HEK293 (cell line): ENCODE measurements at regions not wholly inside any gene's neighbourhood (a gene's known extent, or its start where the extent isn't known, plus 50 kb on each side); places are given as distances from the start of the nearest gene placed in this dataset.

ENCODE experiments used
- CTCF ChIA-PET: fragments of 350-600 bp; formaldehyde crosslinking; extraction: SDS; loops from one replicate; lab custom pipeline; 2021; ENCODE audit warnings: antibody characterized with exemption; lab: Yijun Ruan, JAX
- POLR2A ChIA-PET: fragments of 300-600 bp; formaldehyde crosslinking; extraction: SDS; loops from one replicate; lab custom pipeline; 2020; ENCODE audit warnings: antibody characterized with exemption, inconsistent platforms; lab: Yijun Ruan, JAX
- H3K27ac ChIP-seq: fragments of 200-500 bp; sonication (Bioruptor generic); 2 replicates; pipeline ENCODE4 v1.5.1; 2014; ENCODE audit warnings: low read depth, low read length, control low read depth, inconsistent platforms; ENCODE audit errors: extremely low read depth
- H3K36me3 ChIP-seq, 2 experiments: fragments of 200-500 bp in 1 of 2; sonication (Bioruptor generic) in 1 of 2; 1 replicate in 1 of 2; 2 replicates in 1 of 2; pipeline ENCODE4 v1.5.1; 2014 to 2017; ENCODE audit warnings: inconsistent platforms in 2 of 2, low read length in 2 of 2; ENCODE audit not compliant: control insufficient read depth in 2 of 2, insufficient read depth in 1 of 2
- H3K4me1 ChIP-seq: fragments of 200-500 bp; sonication (Bioruptor generic); 2 replicates; pipeline ENCODE4 v1.5.1; 2014; ENCODE audit warnings: mild to moderate bottlenecking, low read length, inconsistent platforms; ENCODE audit not compliant: control insufficient read depth, insufficient read depth
- H3K4me3 ChIP-seq: 2 replicates; pipeline ENCODE4 v1.5.1; 2011; ENCODE audit warnings: low read depth, mild to moderate bottlenecking, control low read depth, low read length, moderate library complexity
- H3K9me3 ChIP-seq: fragments of 200-500 bp; sonication (Bioruptor generic); 2 replicates; pipeline ENCODE4 v1.5.1; 2014; ENCODE audit warnings: low read depth, low read length, inconsistent platforms; ENCODE audit not compliant: control insufficient read depth, insufficient read depth
- FEZF1 ChIP-seq: fragments of 450-650 bp; formaldehyde crosslinking; IDR thresholded peaks from 2 replicates; pipeline ENCODE4 v1.5.1; 2016; ENCODE audit warnings: missing biosample characterization, missing genetic modification characterization
- GLI4 ChIP-seq: fragments of 450-650 bp; formaldehyde crosslinking; IDR thresholded peaks from 2 replicates; pipeline ENCODE4 v1.5.1; 2016; ENCODE audit warnings: missing biosample characterization, missing genetic modification characterization
- SP2 ChIP-seq: fragments of 450-650 bp; formaldehyde crosslinking; IDR thresholded peaks from 2 replicates; pipeline ENCODE4 v1.5.1; 2016; ENCODE audit warnings: missing biosample characterization, missing genetic modification characterization
- ZNF121 ChIP-seq: fragments of 450-650 bp; formaldehyde crosslinking; IDR thresholded peaks from 2 replicates; pipeline ENCODE4 v1.5.1; 2016; ENCODE audit warnings: missing biosample characterization, missing genetic modification characterization
- ZNF132 ChIP-seq: fragments of 450-650 bp; formaldehyde crosslinking; IDR thresholded peaks from 2 replicates; pipeline ENCODE4 v1.5.1; 2017; ENCODE audit warnings: missing biosample characterization, missing genetic modification characterization, borderline replicate concordance
- ZNF155 ChIP-seq: fragments of 450-650 bp; formaldehyde crosslinking; IDR thresholded peaks from 2 replicates; pipeline ENCODE4 v1.5.1; 2016; ENCODE audit warnings: missing biosample characterization, missing genetic modification characterization
- ZNF16 ChIP-seq: fragments of 450-650 bp; formaldehyde crosslinking; IDR thresholded peaks from 2 replicates; pipeline ENCODE4 v1.5.1; 2016; ENCODE audit warnings: low read depth, missing biosample characterization, missing genetic modification characterization
- ZNF311 ChIP-seq: fragments of 450-650 bp; formaldehyde crosslinking; IDR thresholded peaks from 2 replicates; pipeline ENCODE4 v1.5.1; 2017; ENCODE audit warnings: missing biosample characterization, missing genetic modification characterization, borderline replicate concordance
- ZNF416 ChIP-seq: fragments of 450-650 bp; formaldehyde crosslinking; IDR thresholded peaks from 2 replicates; pipeline ENCODE4 v1.5.1; 2016; ENCODE audit warnings: missing biosample characterization, missing genetic modification characterization
- ZNF426 ChIP-seq: fragments of 450-650 bp; formaldehyde crosslinking; IDR thresholded peaks from 2 replicates; pipeline ENCODE4 v1.5.1; 2017; ENCODE audit warnings: missing biosample characterization, missing genetic modification characterization, mild to moderate bottlenecking, inconsistent platforms, moderate library complexity
- ZNF530 ChIP-seq: fragments of 450-650 bp; formaldehyde crosslinking; IDR thresholded peaks from 2 replicates; pipeline ENCODE4 v1.5.1; 2016; ENCODE audit warnings: low read depth, missing biosample characterization, missing genetic modification characterization
- ZNF548 ChIP-seq: fragments of 450-650 bp; formaldehyde crosslinking; IDR thresholded peaks from 2 replicates; pipeline ENCODE4 v1.5.1; 2016; ENCODE audit warnings: missing biosample characterization, missing genetic modification characterization
- ZNF596 ChIP-seq: fragments of 450-650 bp; IDR thresholded peaks from 2 replicates; pipeline ENCODE4 v1.5.0; 2018; ENCODE audit warnings: missing biosample characterization, mild to moderate bottlenecking, missing genetic modification characterization, moderate library complexity
- ZNF626 ChIP-seq: fragments of 450-650 bp; sonication (Bioruptor Pico); formaldehyde crosslinking; IDR thresholded peaks from 2 replicates; pipeline ENCODE4 v1.5.1; 2018; ENCODE audit warnings: missing biosample characterization, missing genetic modification characterization, inconsistent platforms
- ZNF830 ChIP-seq: fragments of 450-650 bp; IDR thresholded peaks from 2 replicates; pipeline ENCODE4 v1.5.0; 2018; ENCODE audit warnings: missing biosample characterization, missing genetic modification characterization, low read depth, mild to moderate bottlenecking, moderate library complexity
- TF ChIP-seq, protein P1 (sequence below): fragments of 450-650 bp; formaldehyde crosslinking; IDR thresholded peaks from 2 replicates; pipeline ENCODE4 v1.5.1; 2016; ENCODE audit warnings: missing biosample characterization, missing genetic modification characterization
- TF ChIP-seq, protein P2 (sequence below): fragments of 450-650 bp; formaldehyde crosslinking; IDR thresholded peaks from 2 replicates; pipeline ENCODE4 v1.5.1; 2016; ENCODE audit warnings: missing biosample characterization, missing genetic modification characterization
- TF ChIP-seq, protein P3 (sequence below): IDR thresholded peaks from 2 replicates; pipeline ENCODE4 v1.6.1; 2011; ENCODE audit warnings: mild to moderate bottlenecking, low read depth, low read length, borderline replicate concordance
- TF ChIP-seq, protein P4 (sequence below): fragments of 450-650 bp; formaldehyde crosslinking; IDR thresholded peaks from 2 replicates; pipeline ENCODE4 v1.5.1; 2017; ENCODE audit warnings: missing biosample characterization, missing genetic modification characterization
- TF ChIP-seq, protein P5 (sequence below): fragments of 450-650 bp; formaldehyde crosslinking; IDR thresholded peaks from 2 replicates; pipeline ENCODE4 v1.5.1; 2016; ENCODE audit warnings: missing biosample characterization, missing genetic modification characterization
- TF ChIP-seq, protein P6 (sequence below): fragments of 450-650 bp; formaldehyde crosslinking; IDR thresholded peaks from 2 replicates; pipeline ENCODE4 v1.5.1; 2016; ENCODE audit warnings: missing biosample characterization, missing genetic modification characterization, borderline replicate concordance

DNA sequence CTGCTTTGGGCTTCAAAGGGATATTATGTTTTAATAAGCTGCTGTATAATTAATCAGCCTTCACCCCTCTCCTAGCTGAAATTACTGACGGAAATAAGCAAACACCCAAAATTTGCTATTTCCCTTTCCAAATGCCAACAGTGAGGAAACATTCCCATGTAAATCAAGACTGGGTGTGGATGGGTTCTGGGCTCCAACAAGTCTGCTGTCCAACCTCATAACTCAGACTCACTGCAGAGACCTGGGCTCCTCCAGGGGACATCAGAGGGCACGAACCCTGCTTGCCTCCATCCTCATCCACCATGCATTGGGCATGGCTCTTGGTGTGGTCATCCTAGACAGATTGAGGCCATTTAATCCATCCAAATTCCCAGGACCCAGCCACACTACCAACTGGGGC, 173.7 kb downstream of the C1D start (continued):
- no peak for TF ChIP-seq ZNF132 (tag by site-specific recombination)
- TF ChIP-seq ZNF311 = no peak
- TF ChIP-seq ZNF830 = no peak

DNA sequence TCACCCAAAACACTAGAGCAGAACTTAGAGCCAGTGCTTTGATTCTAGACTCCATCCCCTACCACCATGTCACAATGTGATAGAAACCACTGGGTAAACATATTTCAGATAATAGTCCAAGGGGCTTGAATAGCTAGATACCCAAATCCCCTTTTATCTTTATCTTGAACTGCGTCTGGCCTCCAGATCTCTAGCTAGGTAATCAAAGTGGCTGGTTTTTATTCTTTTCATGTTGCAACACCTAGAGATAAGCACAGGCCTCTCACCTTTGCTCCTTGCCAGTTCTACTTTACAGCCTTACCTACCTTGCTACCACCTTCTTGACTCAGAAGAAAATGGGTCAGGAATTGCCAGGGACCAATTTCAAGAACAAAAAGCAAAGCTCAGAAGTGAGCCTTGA, 171.2 kb downstream of the C1D start:
- ChIA-PET POLR2A (no interaction called here), CTCF (no interaction called here)
- no peaks in the 10 kb centered on the region for H3K9me3 ChIP-seq
- peaks cover 13% of the 10 kb centered on the region for H3K4me1 ChIP-seq
- TF ChIP-seq ZNF426 (tag by site-specific recombination) = no peak
- no peak for TF ChIP-seq SP2 (tag by site-specific recombination)
- no peak for TF ChIP-seq ZNF530 (tag by site-specific recombination)
- TF ChIP-seq, protein P1, sequence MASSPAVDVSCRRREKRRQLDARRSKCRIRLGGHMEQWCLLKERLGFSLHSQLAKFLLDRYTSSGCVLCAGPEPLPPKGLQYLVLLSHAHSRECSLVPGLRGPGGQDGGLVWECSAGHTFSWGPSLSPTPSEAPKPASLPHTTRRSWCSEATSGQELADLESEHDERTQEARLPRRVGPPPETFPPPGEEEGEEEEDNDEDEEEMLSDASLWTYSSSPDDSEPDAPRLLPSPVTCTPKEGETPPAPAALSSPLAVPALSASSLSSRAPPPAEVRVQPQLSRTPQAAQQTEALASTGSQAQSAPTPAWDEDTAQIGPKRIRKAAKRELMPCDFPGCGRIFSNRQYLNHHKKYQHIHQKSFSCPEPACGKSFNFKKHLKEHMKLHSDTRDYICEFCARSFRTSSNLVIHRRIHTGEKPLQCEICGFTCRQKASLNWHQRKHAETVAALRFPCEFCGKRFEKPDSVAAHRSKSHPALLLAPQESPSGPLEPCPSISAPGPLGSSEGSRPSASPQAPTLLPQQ (tag by site-specific recombination) = no peak
- no peak for TF ChIP-seq FEZF1
- TF ChIP-seq, protein P2, sequence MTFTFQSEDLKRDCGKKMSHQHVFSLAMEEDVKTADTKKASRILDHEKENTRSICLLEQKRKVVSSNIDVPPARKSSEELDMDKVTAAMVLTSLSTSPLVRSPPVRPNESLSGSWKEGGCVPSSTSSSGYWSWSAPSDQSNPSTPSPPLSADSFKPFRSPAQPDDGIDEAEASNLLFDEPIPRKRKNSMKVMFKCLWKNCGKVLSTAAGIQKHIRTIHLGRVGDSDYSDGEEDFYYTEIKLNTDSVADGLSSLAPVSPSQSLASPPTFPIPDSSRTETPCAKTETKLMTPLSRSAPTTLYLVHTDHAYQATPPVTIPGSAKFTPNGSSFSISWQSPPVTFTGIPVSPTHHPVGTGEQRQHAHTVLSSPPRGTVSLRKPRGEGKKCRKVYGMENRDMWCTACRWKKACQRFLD = no peak
- TF ChIP-seq, protein P3, sequence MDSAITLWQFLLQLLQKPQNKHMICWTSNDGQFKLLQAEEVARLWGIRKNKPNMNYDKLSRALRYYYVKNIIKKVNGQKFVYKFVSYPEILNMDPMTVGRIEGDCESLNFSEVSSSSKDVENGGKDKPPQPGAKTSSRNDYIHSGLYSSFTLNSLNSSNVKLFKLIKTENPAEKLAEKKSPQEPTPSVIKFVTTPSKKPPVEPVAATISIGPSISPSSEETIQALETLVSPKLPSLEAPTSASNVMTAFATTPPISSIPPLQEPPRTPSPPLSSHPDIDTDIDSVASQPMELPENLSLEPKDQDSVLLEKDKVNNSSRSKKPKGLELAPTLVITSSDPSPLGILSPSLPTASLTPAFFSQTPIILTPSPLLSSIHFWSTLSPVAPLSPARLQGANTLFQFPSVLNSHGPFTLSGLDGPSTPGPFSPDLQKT = no peak
- TF ChIP-seq ZNF596 (tag by site-specific recombination) = no peak
- no peak for TF ChIP-seq ZNF626
- TF ChIP-seq, protein P4, sequence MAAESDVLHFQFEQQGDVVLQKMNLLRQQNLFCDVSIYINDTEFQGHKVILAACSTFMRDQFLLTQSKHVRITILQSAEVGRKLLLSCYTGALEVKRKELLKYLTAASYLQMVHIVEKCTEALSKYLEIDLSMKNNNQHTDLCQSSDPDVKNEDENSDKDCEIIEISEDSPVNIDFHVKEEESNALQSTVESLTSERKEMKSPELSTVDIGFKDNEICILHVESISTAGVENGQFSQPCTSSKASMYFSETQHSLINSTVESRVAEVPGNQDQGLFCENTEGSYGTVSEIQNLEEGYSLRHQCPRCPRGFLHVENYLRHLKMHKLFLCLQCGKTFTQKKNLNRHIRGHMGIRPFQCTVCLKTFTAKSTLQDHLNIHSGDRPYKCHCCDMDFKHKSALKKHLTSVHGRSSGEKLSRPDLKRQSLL (tag by site-specific recombination) = no peak
- no peak for TF ChIP-seq ZNF16 (tag by site-specific recombination)
- no peak for TF ChIP-seq ZNF416 (tag by site-specific recombination)
- TF ChIP-seq, protein P5, sequence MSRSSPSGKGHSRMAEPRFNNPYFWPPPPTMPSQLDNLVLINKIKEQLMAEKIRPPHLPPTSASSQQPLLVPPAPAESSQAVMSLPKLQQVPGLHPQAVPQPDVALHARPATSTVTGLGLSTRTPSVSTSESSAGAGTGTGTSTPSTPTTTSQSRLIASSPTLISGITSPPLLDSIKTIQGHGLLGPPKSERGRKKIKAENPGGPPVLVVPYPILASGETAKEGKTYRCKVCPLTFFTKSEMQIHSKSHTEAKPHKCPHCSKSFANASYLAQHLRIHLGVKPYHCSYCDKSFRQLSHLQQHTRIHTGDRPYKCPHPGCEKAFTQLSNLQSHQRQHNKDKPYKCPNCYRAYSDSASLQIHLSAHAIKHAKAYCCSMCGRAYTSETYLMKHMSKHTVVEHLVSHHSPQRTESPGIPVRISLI (tag by site-specific recombination) = no peak
- TF ChIP-seq GLI4 (tag by site-specific recombination) = no peak
- TF ChIP-seq ZNF155 = no peak
- TF ChIP-seq, protein P6, sequence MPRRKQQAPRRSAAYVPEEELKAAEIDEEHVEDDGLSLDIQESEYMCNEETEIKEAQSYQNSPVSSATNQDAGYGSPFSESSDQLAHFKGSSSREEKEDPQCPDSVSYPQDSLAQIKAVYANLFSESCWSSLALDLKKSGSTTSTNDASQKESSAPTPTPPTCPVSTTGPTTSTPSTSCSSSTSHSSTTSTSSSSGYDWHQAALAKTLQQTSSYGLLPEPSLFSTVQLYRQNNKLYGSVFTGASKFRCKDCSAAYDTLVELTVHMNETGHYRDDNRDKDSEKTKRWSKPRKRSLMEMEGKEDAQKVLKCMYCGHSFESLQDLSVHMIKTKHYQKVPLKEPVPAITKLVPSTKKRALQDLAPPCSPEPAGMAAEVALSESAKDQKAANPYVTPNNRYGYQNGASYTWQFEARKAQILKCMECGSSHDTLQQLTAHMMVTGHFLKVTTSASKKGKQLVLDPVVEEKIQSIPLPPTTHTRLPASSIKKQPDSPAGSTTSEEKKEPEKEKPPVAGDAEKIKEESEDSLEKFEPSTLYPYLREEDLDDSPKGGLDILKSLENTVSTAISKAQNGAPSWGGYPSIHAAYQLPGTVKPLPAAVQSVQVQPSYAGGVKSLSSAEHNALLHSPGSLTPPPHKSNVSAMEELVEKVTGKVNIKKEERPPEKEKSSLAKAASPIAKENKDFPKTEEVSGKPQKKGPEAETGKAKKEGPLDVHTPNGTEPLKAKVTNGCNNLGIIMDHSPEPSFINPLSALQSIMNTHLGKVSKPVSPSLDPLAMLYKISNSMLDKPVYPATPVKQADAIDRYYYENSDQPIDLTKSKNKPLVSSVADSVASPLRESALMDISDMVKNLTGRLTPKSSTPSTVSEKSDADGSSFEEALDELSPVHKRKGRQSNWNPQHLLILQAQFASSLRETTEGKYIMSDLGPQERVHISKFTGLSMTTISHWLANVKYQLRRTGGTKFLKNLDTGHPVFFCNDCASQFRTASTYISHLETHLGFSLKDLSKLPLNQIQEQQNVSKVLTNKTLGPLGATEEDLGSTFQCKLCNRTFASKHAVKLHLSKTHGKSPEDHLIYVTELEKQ = no peak
- TF ChIP-seq ZNF121 = no peak
- no peak for TF ChIP-seq ZNF548 (tag by site-specific recombination)
- no peak overlapping the region for H3K4me3 ChIP-seq
- H3K27ac ChIP-seq = no peak overlapping the region
- no peaks in the 10 kb centered on the region for H3K36me3 ChIP-seq
